Loucy (cell line): ENCODE measurements at regions not wholly inside any gene's neighbourhood (a gene's known extent, or its start where the extent isn't known, plus 50 kb on each side); places are given as distances from the start of the nearest gene placed in this dataset.

ENCODE experiments used
- H2AFZ ChIP-seq: fragments of 200-600 bp; sonication (generic); 2 replicates; pipeline ENCODE4 v1.6.0; 2016; ENCODE audit warnings: antibody characterized with exemption, mild to moderate bottlenecking, low read length, moderate library complexity
- H3F3A ChIP-seq: fragments of 200-600 bp; 2 replicates; pipeline ENCODE4 v1.6.0; 2016; ENCODE audit warnings: antibody characterized with exemption, low read depth, mild to moderate bottlenecking
- H3K27me3 ChIP-seq: fragments of 200-600 bp; sonication (generic); 2 replicates; pipeline ENCODE4 v1.6.1; 2014; ENCODE audit warnings: low read length, mild to moderate bottlenecking; ENCODE audit not compliant: insufficient read depth, poor library complexity, severe bottlenecking
- H3K36me3 ChIP-seq: fragments of 200-600 bp; sonication (generic); 2 replicates; pipeline ENCODE4 v1.6.1; 2016; ENCODE audit warnings: low read length; ENCODE audit not compliant: insufficient read depth
- H3K4me1 ChIP-seq: fragments of 200-600 bp; sonication (generic); 2 replicates; pipeline ENCODE4 v1.5.1; 2014; ENCODE audit warnings: low read length, mild to moderate bottlenecking; ENCODE audit not compliant: insufficient read depth, poor library complexity, severe bottlenecking
- H3K4me2 ChIP-seq: fragments of 200-600 bp; sonication (generic); 2 replicates; pipeline ENCODE4 v1.6.0; 2014; ENCODE audit warnings: antibody characterized with exemption, low read length, low read depth, mild to moderate bottlenecking; ENCODE audit not compliant: poor library complexity, severe bottlenecking
- H3K4me3 ChIP-seq: fragments of 200-600 bp; sonication (generic); 2 replicates; pipeline ENCODE4 v1.5.1; 2014; ENCODE audit warnings: low read length, mild to moderate bottlenecking, mixed read lengths; ENCODE audit not compliant: poor library complexity, severe bottlenecking
- H3K79me2 ChIP-seq: fragments of 200-600 bp; sonication (generic); 2 replicates; pipeline ENCODE4 v1.6.1; 2014; ENCODE audit warnings: low read length; ENCODE audit not compliant: insufficient read depth
- H3K9ac ChIP-seq: fragments of 200-600 bp; sonication (generic); 2 replicates; pipeline ENCODE4 v1.6.0; 2014; ENCODE audit warnings: mild to moderate bottlenecking, low read depth, low read length, moderate library complexity; ENCODE audit not compliant: poor library complexity, severe bottlenecking
- H3K9me2 ChIP-seq: fragments of 200-600 bp; sonication (generic); replicated peaks from 2 replicates; pipeline ENCODE4 v1.6.1; 2016; ENCODE audit warnings: low read depth, low read length, mixed read lengths
- H3K9me3 ChIP-seq: fragments of 200-600 bp; sonication (generic); 2 replicates; pipeline ENCODE4 v1.6.1; 2014; ENCODE audit warnings: mild to moderate bottlenecking, antibody characterized with exemption, low read length, low read depth; ENCODE audit not compliant: insufficient read depth
- H4K20me1 ChIP-seq: fragments of 200-600 bp; sonication (generic); 2 replicates; pipeline ENCODE4 v1.6.0; 2014; ENCODE audit warnings: antibody characterized with exemption, low read length, mild to moderate bottlenecking; ENCODE audit not compliant: insufficient read depth, poor library complexity, severe bottlenecking
- EZH2phosphoT487 ChIP-seq: fragments of 200-600 bp; IDR thresholded peaks from 2 replicates; pipeline ENCODE4 v1.6.1; 2018; ENCODE audit warnings: antibody characterized with exemption, mild to moderate bottlenecking, moderate library complexity, borderline replicate concordance
- TF ChIP-seq, protein P1 (sequence below): fragments of 200-600 bp; sonication (generic); conservative IDR thresholded peaks from 2 replicates; pipeline ENCODE4 v1.5.1; 2014; ENCODE audit warnings: mild to moderate bottlenecking, antibody characterized with exemption, low read length

DNA sequence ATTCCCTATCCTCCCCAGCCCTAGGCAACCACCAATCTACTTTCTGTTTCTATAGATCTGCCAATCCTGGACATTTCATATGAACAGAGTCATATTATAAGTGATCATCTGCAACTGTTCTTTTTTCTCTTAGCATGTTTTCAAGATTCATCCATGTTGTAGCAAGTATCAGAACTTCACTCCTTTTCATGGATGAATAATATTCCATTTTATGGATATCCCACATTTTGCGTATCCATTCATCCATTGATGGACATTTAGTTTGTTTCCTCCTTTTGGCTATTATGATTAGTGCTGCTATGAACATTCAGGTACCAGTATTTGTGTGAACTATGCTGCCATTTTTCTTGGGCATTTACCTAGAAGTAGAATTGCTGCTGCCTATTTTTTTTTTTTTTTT is 51.3 kb upstream of the HAND1 start:
- H3F3A ChIP-seq, result no peaks in the 10 kb centered on the region
- no peak overlapping the region for H3K4me2 ChIP-seq
- H3K36me3 ChIP-seq, result no peaks in the 10 kb centered on the region
- H2AFZ ChIP-seq, result no peak overlapping the region
- no peaks in the 10 kb centered on the region for H3K79me2 ChIP-seq
- H3K4me3 ChIP-seq, result no peak overlapping the region
- no peaks in the 10 kb centered on the region for H3K4me1 ChIP-seq
- no peaks in the 10 kb centered on the region for H3K9me2 ChIP-seq
- no peaks in the 10 kb centered on the region for H3K9me3 ChIP-seq
- no peak for TF ChIP-seq EZH2phosphoT487
- TF ChIP-seq, protein P1, sequence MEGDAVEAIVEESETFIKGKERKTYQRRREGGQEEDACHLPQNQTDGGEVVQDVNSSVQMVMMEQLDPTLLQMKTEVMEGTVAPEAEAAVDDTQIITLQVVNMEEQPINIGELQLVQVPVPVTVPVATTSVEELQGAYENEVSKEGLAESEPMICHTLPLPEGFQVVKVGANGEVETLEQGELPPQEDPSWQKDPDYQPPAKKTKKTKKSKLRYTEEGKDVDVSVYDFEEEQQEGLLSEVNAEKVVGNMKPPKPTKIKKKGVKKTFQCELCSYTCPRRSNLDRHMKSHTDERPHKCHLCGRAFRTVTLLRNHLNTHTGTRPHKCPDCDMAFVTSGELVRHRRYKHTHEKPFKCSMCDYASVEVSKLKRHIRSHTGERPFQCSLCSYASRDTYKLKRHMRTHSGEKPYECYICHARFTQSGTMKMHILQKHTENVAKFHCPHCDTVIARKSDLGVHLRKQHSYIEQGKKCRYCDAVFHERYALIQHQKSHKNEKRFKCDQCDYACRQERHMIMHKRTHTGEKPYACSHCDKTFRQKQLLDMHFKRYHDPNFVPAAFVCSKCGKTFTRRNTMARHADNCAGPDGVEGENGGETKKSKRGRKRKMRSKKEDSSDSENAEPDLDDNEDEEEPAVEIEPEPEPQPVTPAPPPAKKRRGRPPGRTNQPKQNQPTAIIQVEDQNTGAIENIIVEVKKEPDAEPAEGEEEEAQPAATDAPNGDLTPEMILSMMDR, result no peak
- no peaks in the 10 kb centered on the region for H3K27me3 ChIP-seq
- H3K9ac ChIP-seq, result no peak overlapping the region
- no peaks in the 10 kb centered on the region for H4K20me1 ChIP-seq

DNA sequence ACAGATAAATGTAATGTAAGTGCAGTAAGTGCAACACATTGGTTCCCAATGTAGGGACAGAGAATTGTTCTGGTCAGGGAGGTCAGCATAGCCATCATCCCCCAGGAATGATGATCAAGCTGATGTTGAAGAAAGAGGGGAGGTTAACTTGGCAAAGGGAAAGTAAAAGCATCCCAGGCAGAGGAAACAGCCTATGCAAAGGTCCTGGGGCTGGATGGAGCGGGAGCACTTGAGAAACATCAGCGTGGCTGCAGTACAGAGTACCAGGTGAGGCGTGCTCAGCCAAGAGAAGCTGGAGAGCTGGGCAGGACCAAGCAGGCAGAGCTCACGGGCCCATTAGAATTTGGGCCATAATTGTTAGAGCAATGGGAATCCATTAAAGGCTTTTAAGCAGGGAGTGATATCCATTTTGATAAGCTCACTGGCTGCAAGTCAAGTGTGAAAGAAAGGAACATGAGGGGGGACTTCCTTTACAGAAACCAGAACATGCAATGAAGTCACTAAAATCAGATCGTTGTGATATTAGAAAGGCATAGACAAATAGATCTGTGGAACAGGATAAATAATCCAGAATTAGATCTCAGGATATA is 50.1 kb upstream of the HAND1 start:
- Histone ChIP-seq H3F3A (no peaks in the 10 kb centered on the region), H3K9me3 (no peaks in the 10 kb centered on the region), H3K4me2 (no peak overlapping the region), H3K9ac (no peak overlapping the region), H2AFZ (no peak overlapping the region), H3K79me2 (no peaks in the 10 kb centered on the region), H3K4me3 (no peak overlapping the region), H3K9me2 (no peaks in the 10 kb centered on the region), H3K27me3 (no peaks in the 10 kb centered on the region), H3K36me3 (no peaks in the 10 kb centered on the region), H3K4me1 (no peaks in the 10 kb centered on the region), H4K20me1 (no peaks in the 10 kb centered on the region)
- TF ChIP-seq, protein P1, result no peak
- no peak for TF ChIP-seq EZH2phosphoT487
